Activated B cell treated with CpG ODN at 0.5 μM for 24 hours (primary cell): ENCODE measurements at regions not wholly inside any gene's neighbourhood (a gene's known extent, or its start where the extent isn't known, plus 50 kb on each side); places are given as distances from the start of the nearest gene placed in this dataset.

ENCODE experiments used
- ATAC-seq: fragments of 200-7000 bp; cut with Tn5 transposase; one replicate; pipeline ENCODE4 v1.10.0; 2021; ENCODE audit warnings: low read depth, mild to moderate bottlenecking, moderate library complexity
- CTCF ChIA-PET: fragments of 350-600 bp; sonication (Branson Sonifier 250); formaldehyde crosslinking; loops from one replicate; lab custom pipeline; 2021; ENCODE audit warnings: antibody characterized with exemption; lab: Charles Lee
- POLR2A ChIA-PET: fragments of 350-600 bp; sonication (Branson Sonifier 250); formaldehyde crosslinking; loops from one replicate; lab custom pipeline; 2021; ENCODE audit warnings: antibody characterized with exemption; lab: Charles Lee
- DNase-seq: peaks from one replicate; pipeline ENCODE4 v3.0.0; 2022
- H3K27ac Mint-ChIP-seq: one replicate; pipeline ENCODE4 v1.8.0; 2020; ENCODE audit warnings: mixed read lengths
- H3K27me3 Mint-ChIP-seq: one replicate; pipeline ENCODE4 v1.8.0; 2021; ENCODE audit warnings: mixed read lengths
- H3K36me3 Mint-ChIP-seq: one replicate; pipeline ENCODE4 v1.8.0; 2021; ENCODE audit warnings: low read depth, mixed read lengths
- H3K4me1 Mint-ChIP-seq: one replicate; pipeline ENCODE4 v1.8.0; 2021; ENCODE audit warnings: mixed read lengths
- H3K4me3 Mint-ChIP-seq: one replicate; pipeline ENCODE4 v1.8.0; 2020; ENCODE audit warnings: mild to moderate bottlenecking, mixed read lengths
- H3K9me3 Mint-ChIP-seq: one replicate; pipeline ENCODE4 v1.8.0; 2020; ENCODE audit warnings: mixed read lengths
- intact Hi-C: fragments of 100-400 bp; cut with micrococcal nuclease; formaldehyde crosslinking; loops from one replicate; pipeline ENCODE4 v1.15.1; 2024
- TF ChIP-seq, protein P1 (sequence below): fragments of 200-600 bp; IDR thresholded peaks from one replicate; pipeline ENCODE4 v1.8.0; 2022; ENCODE audit warnings: antibody characterized with exemption, mild to moderate bottlenecking

DNA sequence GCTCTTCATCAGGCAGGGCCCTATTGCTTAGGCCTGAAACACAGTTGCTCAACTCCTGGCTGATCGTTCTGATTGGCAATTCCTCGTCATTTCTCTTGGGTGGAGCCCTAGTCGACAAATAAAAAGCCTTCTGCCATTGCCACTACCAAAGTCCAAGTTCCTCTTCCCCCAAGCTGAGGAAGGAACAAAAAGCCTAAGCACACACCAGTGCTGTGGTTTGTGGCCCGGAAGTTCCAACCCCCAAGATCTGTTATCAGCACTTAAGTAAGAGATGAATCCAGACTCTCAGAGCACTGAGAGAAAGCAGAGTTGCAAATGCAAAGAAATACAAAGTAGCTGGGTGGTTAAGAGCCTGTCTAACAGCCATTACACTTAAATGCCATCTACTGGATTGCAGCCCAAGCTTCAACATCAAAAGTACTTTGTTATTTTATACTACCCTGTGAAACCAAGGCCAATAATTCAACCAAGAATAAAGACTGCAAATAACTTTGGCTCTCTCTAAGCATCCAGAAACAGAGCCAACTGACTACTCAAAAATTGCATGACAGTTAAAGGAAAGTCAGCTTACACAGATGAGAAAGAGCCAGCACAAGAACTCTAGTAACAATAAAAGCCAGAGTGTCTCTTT, 1024.0 kb downstream of the GRIK2 start:
- TF ChIP-seq, protein P1, sequence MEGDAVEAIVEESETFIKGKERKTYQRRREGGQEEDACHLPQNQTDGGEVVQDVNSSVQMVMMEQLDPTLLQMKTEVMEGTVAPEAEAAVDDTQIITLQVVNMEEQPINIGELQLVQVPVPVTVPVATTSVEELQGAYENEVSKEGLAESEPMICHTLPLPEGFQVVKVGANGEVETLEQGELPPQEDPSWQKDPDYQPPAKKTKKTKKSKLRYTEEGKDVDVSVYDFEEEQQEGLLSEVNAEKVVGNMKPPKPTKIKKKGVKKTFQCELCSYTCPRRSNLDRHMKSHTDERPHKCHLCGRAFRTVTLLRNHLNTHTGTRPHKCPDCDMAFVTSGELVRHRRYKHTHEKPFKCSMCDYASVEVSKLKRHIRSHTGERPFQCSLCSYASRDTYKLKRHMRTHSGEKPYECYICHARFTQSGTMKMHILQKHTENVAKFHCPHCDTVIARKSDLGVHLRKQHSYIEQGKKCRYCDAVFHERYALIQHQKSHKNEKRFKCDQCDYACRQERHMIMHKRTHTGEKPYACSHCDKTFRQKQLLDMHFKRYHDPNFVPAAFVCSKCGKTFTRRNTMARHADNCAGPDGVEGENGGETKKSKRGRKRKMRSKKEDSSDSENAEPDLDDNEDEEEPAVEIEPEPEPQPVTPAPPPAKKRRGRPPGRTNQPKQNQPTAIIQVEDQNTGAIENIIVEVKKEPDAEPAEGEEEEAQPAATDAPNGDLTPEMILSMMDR = no peak
- Mint-ChIP-seq H3K4me1 (no peaks in the 10 kb centered on the region), H3K36me3 (no peaks in the 10 kb centered on the region), H3K4me3 (no peak overlapping the region), H3K9me3 (peaks cover 9% of the 10 kb centered on the region), H3K27ac (no peak overlapping the region), H3K27me3 (no peaks in the 10 kb centered on the region)
- CTCF ChIA-PET = no interaction called here
- intact Hi-C loops = no loop called here
- ATAC-seq (no peak), DNase-seq (no peak)
- POLR2A ChIA-PET = no interaction called here

DNA sequence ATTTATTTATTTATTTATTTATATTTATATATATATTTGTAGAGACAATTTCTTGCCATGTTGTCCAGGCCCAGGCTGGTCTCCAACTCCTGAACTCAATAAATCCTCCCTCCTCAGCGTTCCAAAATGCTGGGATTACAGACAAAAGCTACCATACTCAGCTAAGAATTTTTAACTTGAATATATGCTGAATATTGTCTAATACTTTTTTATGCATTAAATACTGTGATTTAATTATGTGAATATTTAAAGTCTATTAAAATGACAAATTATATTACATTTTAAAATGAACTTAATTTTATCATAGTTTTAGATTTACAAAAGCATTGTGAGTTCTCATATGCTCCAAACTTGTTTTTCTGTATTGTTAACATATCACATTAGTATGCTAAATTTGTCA, 1022.4 kb downstream of the GRIK2 start:
- ATAC-seq (no peak), DNase-seq (no peak)
- POLR2A ChIA-PET = no interaction called here
- H3K9me3 Mint-ChIP-seq = peaks cover 6% of the 10 kb centered on the region
- no peaks in the 10 kb centered on the region for H3K27me3 Mint-ChIP-seq
- intact Hi-C loops = no loop called here
- no peak overlapping the region for H3K27ac Mint-ChIP-seq
- TF ChIP-seq, protein P1 = no peak
- H3K36me3 Mint-ChIP-seq = no peaks in the 10 kb centered on the region
- H3K4me3 Mint-ChIP-seq = no peak overlapping the region
- CTCF ChIA-PET = no interaction called here
- no peaks in the 10 kb centered on the region for H3K4me1 Mint-ChIP-seq

DNA sequence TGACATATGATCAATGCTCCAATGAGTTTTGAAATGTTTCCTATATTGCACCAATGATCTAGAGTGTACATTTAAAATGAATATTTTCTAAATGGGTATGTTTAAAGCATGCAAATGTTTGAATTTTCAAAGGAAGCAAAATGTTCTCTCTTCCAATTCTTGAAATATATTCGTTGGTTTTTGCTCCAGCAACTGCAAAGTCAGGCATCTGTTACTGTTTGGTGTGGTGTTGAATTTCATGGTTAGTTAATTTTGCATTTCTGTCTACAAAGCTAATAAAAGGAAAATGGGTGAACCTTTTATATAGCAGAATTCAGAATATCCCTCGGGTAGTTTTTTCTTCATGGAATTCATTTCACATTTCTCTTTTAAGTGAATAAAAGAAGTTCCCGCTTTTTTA, 1018.3 kb downstream of the GRIK2 start:
- no peak overlapping the region for H3K4me3 Mint-ChIP-seq
- H3K27me3 Mint-ChIP-seq = no peaks in the 10 kb centered on the region
- peaks cover under 1% of the 10 kb centered on the region for H3K9me3 Mint-ChIP-seq
- no peak for DNase-seq
- H3K36me3 Mint-ChIP-seq = no peaks in the 10 kb centered on the region
- CTCF ChIA-PET = no interaction called here
- TF ChIP-seq, protein P1 = no peak
- H3K4me1 Mint-ChIP-seq = no peaks in the 10 kb centered on the region
- no peak overlapping the region for H3K27ac Mint-ChIP-seq
- POLR2A ChIA-PET = no interaction called here
- intact Hi-C loops = no loop called here
- no peak for ATAC-seq

DNA sequence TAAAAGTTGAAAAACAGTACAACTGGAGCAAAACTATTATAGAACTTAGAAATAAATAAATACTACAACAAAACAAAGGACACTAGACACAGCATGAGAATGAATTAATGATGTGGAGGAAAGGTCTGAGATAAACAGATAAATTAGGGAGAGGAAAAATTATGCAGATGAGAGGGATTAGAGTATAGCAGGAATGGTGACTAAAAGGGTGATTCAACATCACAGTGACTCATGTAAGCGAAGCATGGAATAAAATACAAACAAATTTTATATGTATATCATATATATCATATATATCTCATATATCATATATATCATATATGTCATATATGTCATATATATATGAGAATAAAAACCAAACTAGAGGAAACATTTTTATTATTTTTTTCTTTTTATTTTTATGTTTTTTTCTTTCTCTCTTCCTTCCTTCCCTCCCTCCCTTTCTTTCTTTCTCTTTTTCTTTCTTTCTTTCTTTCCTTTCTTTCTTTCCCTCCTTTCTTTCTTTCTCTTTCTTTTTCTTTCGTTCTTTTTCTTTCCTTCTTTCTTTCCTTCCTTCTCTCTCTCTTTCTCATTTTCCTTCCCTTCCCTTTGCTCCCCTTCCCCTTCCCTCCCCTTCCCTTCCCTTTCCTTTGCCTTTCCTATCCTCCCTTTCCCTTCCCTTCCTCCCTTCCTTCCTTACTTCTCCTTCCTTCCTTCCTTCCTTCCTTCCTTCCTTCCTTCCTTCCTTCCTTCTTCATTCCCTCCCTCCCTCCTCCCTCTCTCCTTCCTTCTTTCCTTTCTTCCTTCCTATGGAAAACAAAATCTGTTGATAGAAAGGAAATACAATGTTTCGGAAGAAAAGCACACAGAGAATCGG, 1014.6 kb downstream of the GRIK2 start:
- no peak for ATAC-seq
- Mint-ChIP-seq H3K4me3 (no peak overlapping the region), H3K27me3 (no peaks in the 10 kb centered on the region), H3K36me3 (no peaks in the 10 kb centered on the region), H3K9me3 (peaks cover 2% of the 10 kb centered on the region), H3K4me1 (no peaks in the 10 kb centered on the region), H3K27ac (no peak overlapping the region)
- CTCF ChIA-PET = no interaction called here
- POLR2A ChIA-PET = no interaction called here
- TF ChIP-seq, protein P1 = no peak
- DNase-seq = no peak
- intact Hi-C loops = no loop called here

DNA sequence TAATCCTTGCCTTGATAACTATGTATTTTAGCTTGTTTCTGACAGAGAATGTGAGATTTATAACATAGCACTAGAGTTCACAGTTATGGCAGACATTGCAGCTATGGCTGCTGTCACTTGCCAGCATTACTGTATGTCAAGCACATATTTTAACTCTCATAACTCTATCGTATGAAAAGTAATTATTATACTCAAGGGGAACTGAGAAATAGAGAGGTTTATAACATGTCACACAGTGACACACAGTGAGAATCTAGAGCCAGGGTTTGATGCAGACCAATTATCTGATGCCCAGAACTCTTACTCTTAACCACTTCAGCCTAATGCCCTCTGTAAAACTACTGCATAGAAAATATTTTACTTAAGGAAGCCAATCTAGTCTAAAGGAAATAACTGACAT, 1012.4 kb downstream of the GRIK2 start:
- peaks cover 2% of the 10 kb centered on the region for H3K9me3 Mint-ChIP-seq
- intact Hi-C loops = no loop called here

More for the DNA sequence above, 1012.4 kb downstream of the GRIK2 start:
- H3K4me1 Mint-ChIP-seq = no peaks in the 10 kb centered on the region
- ChIA-PET CTCF (no interaction called here), POLR2A (no interaction called here)
- DNase-seq (no peak), ATAC-seq (no peak)
- TF ChIP-seq, protein P1 = no peak
- no peak overlapping the region for H3K4me3 Mint-ChIP-seq
- no peak overlapping the region for H3K27ac Mint-ChIP-seq
- no peaks in the 10 kb centered on the region for H3K36me3 Mint-ChIP-seq
- H3K27me3 Mint-ChIP-seq = no peaks in the 10 kb centered on the region
